Liver (tissue), 7 donors: ENCODE measurements at regions not wholly inside any gene's neighbourhood (a gene's known extent, or its start where the extent isn't known, plus 50 kb on each side); places are given as distances from the start of the nearest gene placed in this dataset.

Source experiments
- DNase-seq: peaks from one replicate; pipeline ENCODE4 v3.0.0-alpha.2; 2017; ENCODE audit warnings: low spot score
- H3K27ac ChIP-seq, 2 donors: one replicate each; pipeline ENCODE4 v1.7.0; 2013; ENCODE audit warnings: inconsistent platforms in 2 of 2, low read length in 2 of 2, control low read depth in 1 of 2, low read depth in 1 of 2, mild to moderate bottlenecking in 1 of 2
- H3K27me3 ChIP-seq, 4 donors: one replicate each; pipeline versions ENCODE4 v1.6.1 to v1.7.0; 2013; ENCODE audit warnings: low read length in 3 of 4, inconsistent platforms in 1 of 4, mild to moderate bottlenecking in 1 of 4, moderate library complexity in 1 of 4; ENCODE audit not compliant: control insufficient read depth in 4 of 4, insufficient read depth in 4 of 4
- H3K36me3 ChIP-seq, 4 donors: one replicate each; pipeline versions ENCODE4 v1.6.1 to v1.7.0; 2013; ENCODE audit warnings: low read length in 3 of 4, mild to moderate bottlenecking in 3 of 4, low read depth in 1 of 4, moderate library complexity in 1 of 4; ENCODE audit not compliant: control insufficient read depth in 4 of 4, insufficient read depth in 3 of 4
- H3K4me1 ChIP-seq, 4 donors: one replicate each; pipeline versions ENCODE4 v1.6.1 to v1.7.0; 2013; ENCODE audit warnings: low read length in 3 of 4, mild to moderate bottlenecking in 3 of 4, moderate library complexity in 1 of 4; ENCODE audit not compliant: control insufficient read depth in 4 of 4, insufficient read depth in 4 of 4
- H3K4me3 ChIP-seq, 3 donors: one replicate each; pipeline versions ENCODE4 v1.6.1 to v1.7.0; 2013; ENCODE audit warnings: low read length in 3 of 3, control low read depth in 1 of 3, low read depth in 1 of 3, mild to moderate bottlenecking in 1 of 3
- H3K9ac ChIP-seq, 2 donors: one replicate each; pipeline ENCODE4 v1.7.0; 2013; ENCODE audit warnings: low read length in 2 of 2, mild to moderate bottlenecking in 2 of 2, moderate library complexity in 2 of 2, control low read depth in 1 of 2, low read depth in 1 of 2
- H3K9me3 ChIP-seq, 4 donors: one replicate each; pipeline versions ENCODE4 v1.6.1 to v1.7.0; 2013; ENCODE audit warnings: low read length in 3 of 4; ENCODE audit not compliant: control insufficient read depth in 4 of 4
- ATF3 ChIP-seq: IDR thresholded peaks from 2 replicates; pipeline ENCODE4 v1.6.1; 2016; ENCODE audit warnings: antibody characterized with exemption
- EGR1 ChIP-seq, 2 donors: IDR thresholded peaks; 2 replicates each; pipeline ENCODE4 v1.6.1; 2016 to 2018; ENCODE audit warnings: antibody characterized with exemption in 2 of 2, low read depth in 2 of 2
- FOXA2 ChIP-seq: IDR thresholded peaks from 2 replicates; pipeline ENCODE4 v1.6.1; 2016; ENCODE audit warnings: antibody characterized with exemption
- GABPA ChIP-seq, 2 donors: IDR thresholded peaks in 1 of 2; conservative IDR thresholded peaks in 1 of 2; 2 replicates each; pipeline ENCODE4 v1.6.1; 2016; ENCODE audit warnings: antibody characterized with exemption in 2 of 2, mild to moderate bottlenecking in 1 of 2, moderate library complexity in 1 of 2
- HNF4G ChIP-seq: IDR thresholded peaks from 2 replicates; pipeline ENCODE4 v1.6.1; 2016; ENCODE audit warnings: antibody characterized with exemption
- JUND ChIP-seq, 2 donors: IDR thresholded peaks; 2 replicates each; pipeline ENCODE4 v1.6.1; 2016; ENCODE audit warnings: antibody characterized with exemption in 2 of 2
- MAX ChIP-seq: IDR thresholded peaks from 2 replicates; pipeline ENCODE4 v1.6.1; 2016; ENCODE audit warnings: antibody characterized with exemption
- NR2F2 ChIP-seq: IDR thresholded peaks from 2 replicates; pipeline ENCODE4 v1.6.1; 2016; ENCODE audit warnings: antibody characterized with exemption
- RXRA ChIP-seq, 2 donors: IDR thresholded peaks; 2 replicates each; pipeline ENCODE4 v1.6.1; 2017 to 2018; ENCODE audit warnings: antibody characterized with exemption in 2 of 2, mild to moderate bottlenecking in 1 of 2
- SP1 ChIP-seq: IDR thresholded peaks from 2 replicates; pipeline ENCODE4 v1.6.1; 2018; ENCODE audit warnings: antibody characterized with exemption, mild to moderate bottlenecking
- TAF1 ChIP-seq: conservative IDR thresholded peaks from 2 replicates; pipeline ENCODE4 v1.6.1; 2016; ENCODE audit warnings: antibody characterized with exemption, mild to moderate bottlenecking
- YY1 ChIP-seq: IDR thresholded peaks from 2 replicates; pipeline ENCODE4 v1.6.1; 2016; ENCODE audit warnings: antibody characterized with exemption, mild to moderate bottlenecking
- WGBS: extraction: QIAGEN DNeasy Blood & Tissue Kit; methylation state at CpG from one replicate; pipeline ENCODE4 v1.1.7; 2013; 5-methylcytosine and 5-hydroxymethylcytosine counted together
- donor health status: healthy.
- donor health status: healthy.
- donor health status: healthy.
- donor health status: healthy.

DNA sequence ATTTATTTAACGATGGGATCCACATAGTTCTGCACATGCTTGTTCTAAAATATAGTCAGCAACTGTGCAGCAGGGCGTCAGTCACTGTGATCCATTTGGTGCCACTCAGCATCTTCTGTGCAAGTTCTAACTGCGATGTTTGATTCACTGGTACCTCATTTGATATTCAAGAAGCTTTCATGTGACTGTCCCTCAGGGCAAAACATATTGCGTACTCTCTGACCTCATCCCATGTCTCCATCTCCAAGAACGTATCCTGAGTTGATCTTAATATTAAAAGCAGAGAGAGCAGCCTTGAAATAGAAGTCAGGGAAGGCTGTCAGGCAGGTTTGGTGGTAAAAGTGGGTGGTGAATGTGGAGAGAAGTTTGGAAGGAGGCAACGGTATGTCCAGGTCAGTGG is 116.5 kb upstream of the ATP10B start:
- H3K27me3 ChIP-seq, result no peaks in the 10 kb centered on the region
- no peaks in the 10 kb centered on the region for H3K36me3 ChIP-seq
- DNase-seq, result no peak
- H3K9ac ChIP-seq, result no peak overlapping the region
- H3K4me3 ChIP-seq, result no peak overlapping the region
- H3K9me3 ChIP-seq, result no peaks in the 10 kb centered on the region
- TF ChIP-seq TAF1, result no peak
- TF ChIP-seq SP1, result no peak
- no peak for TF ChIP-seq YY1
- no peak for TF ChIP-seq RXRA (IDR thresholded peaks at IDR 0.05)
- TF ChIP-seq EGR1 (IDR thresholded peaks at IDR 0.05; ENCODE audit: low read depth in 2 of 2), result no peak
- no peak for TF ChIP-seq MAX
- no peak for TF ChIP-seq NR2F2
- no peak for TF ChIP-seq HNF4G
- TF ChIP-seq GABPA (IDR thresholded peaks at IDR 0.05 in 1 of 2, conservative IDR thresholded peaks at IDR 0.05 in 1 of 2), result no peak
- TF ChIP-seq JUND (IDR thresholded peaks at IDR 0.05), result no peak
- no peak for TF ChIP-seq ATF3
- no peaks in the 10 kb centered on the region for H3K4me1 ChIP-seq
- H3K27ac ChIP-seq, result no peak overlapping the region
- 82% methylated on average over 6 of the region's 6 CpGs for WGBS

DNA sequence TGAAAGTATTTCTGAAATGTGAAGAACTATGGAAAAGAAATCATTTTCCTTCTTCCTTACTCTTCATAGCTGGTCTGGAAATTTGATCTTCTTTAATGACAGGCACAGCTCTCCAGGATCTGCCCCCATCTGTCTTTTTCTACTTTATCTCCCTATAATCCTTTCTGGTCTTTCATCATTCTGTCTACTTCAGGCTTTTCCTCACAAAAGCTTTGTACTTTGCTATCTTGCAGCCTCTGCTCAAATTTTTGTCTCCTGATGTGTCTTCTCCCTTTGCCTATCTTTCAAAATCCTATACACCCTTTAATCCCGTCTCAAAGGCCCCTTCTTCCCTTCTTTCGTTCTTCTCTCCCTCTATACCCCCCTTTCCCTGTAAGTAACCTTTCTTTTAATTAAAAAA is 114.9 kb upstream of the ATP10B start:
- WGBS, result 54% methylated on average over 2 of the region's 2 CpGs
- Histone ChIP-seq H3K9me3 (no peaks in the 10 kb centered on the region), H3K27ac (no peak overlapping the region), H3K36me3 (no peaks in the 10 kb centered on the region), H3K27me3 (no peaks in the 10 kb centered on the region), H3K4me3 (no peak overlapping the region), H3K9ac (no peak overlapping the region), H3K4me1 (no peaks in the 10 kb centered on the region)
- no peak for DNase-seq
- no peak for TF ChIP-seq JUND (IDR thresholded peaks at IDR 0.05)

- no peak for TF ChIP-seq EGR1 (IDR thresholded peaks at IDR 0.05; ENCODE audit: low read depth in 2 of 2)
- no peak for TF ChIP-seq TAF1
- no peak for TF ChIP-seq FOXA2
- no peak for TF ChIP-seq GABPA (IDR thresholded peaks at IDR 0.05 in 1 of 2, conservative IDR thresholded peaks at IDR 0.05 in 1 of 2)
- TF ChIP-seq MAX, result no peak
- no peak for DNase-seq
- 76% methylated on average over 2 of the region's 2 CpGs for WGBS
- Histone ChIP-seq H3K9ac (no peak overlapping the region), H3K27me3 (no peaks in the 10 kb centered on the region), H3K4me3 (no peak overlapping the region), H3K36me3 (no peaks in the 10 kb centered on the region), H3K27ac (no peak overlapping the region), H3K9me3 (no peaks in the 10 kb centered on the region), H3K4me1 (no peaks in the 10 kb centered on the region)
Measured at GRCh38 chr5:160961761-160962160, 109.8 kb upstream of the ATP10B start.

GRCh38 chr5:160961038-160961437 is 109.0 kb upstream of the ATP10B start:
- Histone ChIP-seq H3K27me3 (no peaks in the 10 kb centered on the region), H3K4me3 (no peak overlapping the region), H3K36me3 (no peaks in the 10 kb centered on the region), H3K9me3 (no peaks in the 10 kb centered on the region), H3K4me1 (no peaks in the 10 kb centered on the region), H3K9ac (no peak overlapping the region), H3K27ac (no peak overlapping the region)
- DNase-seq, result no peak
- WGBS, result 22% methylated on average over 1 of the region's 1 CpG
- TF ChIP-seq TAF1, result no peak
